Adrenal gland (tissue), 5 donors: ENCODE measurements at regions not wholly inside any gene's neighbourhood (a gene's known extent, or its start where the extent isn't known, plus 50 kb on each side); places are given as distances from the start of the nearest gene placed in this dataset.

ENCODE experiments used
- CTCF ChIP-seq, 6 experiments: fragments of 450-650 bp in 4 of 6; fragments of 200-600 bp in 2 of 6; sonication (generic) in 1 of 6; IDR thresholded peaks; 1 replicate in 5 of 6; 2 replicates in 1 of 6; pipeline versions ENCODE4 v1.5.1 to v1.8.0; 2016 to 2021; ENCODE audit warnings: antibody characterized with exemption in 6 of 6, mild to moderate bottlenecking in 2 of 6, moderate library complexity in 1 of 6
- POLR2A ChIP-seq, 2 donors: fragments of 450-650 bp; IDR thresholded peaks; one replicate each; pipeline ENCODE4 v1.6.1; 2017; ENCODE audit warnings: antibody characterized with exemption in 2 of 2, mild to moderate bottlenecking in 2 of 2, moderate library complexity in 1 of 2
- donor health status: DM: no; HTN: no; CAD: no.

- no peak for TF ChIP-seq CTCF (IDR thresholded peaks at IDR 0.05)
- TF ChIP-seq POLR2A (IDR thresholded peaks at IDR 0.05) = no peak
Observed at GRCh38 chr5:143464723-143465490, 61.4 kb upstream of the NR3C1 start.
